GM12878 (cell line): ENCODE measurements at regions not wholly inside any gene's neighbourhood (a gene's known extent, or its start where the extent isn't known, plus 50 kb on each side); places are given as distances from the start of the nearest gene placed in this dataset.

Experiments used
- CBX5 ChIP-seq: sonication (generic); IDR thresholded peaks from 2 replicates; pipeline ENCODE4 v1.6.1; 2016; ENCODE audit warnings: low read depth, moderate library complexity, mild to moderate bottlenecking, inconsistent platforms
- CEBPB ChIP-seq, 2 experiments: fragments of 150-350 bp in 1 of 2; IDR thresholded peaks; 2 replicates each; pipeline ENCODE4 v1.6.1; 2012 to 2014; ENCODE audit warnings: low read depth in 2 of 2, low read length in 2 of 2, borderline replicate concordance in 1 of 2, inconsistent platforms in 1 of 2
- CTCF ChIP-seq, 3 experiments: IDR thresholded peaks in 2 of 3; conservative IDR thresholded peaks in 1 of 3; 2 replicates each; pipeline ENCODE4 v1.5.1; 2011; ENCODE audit warnings: low read depth in 3 of 3, low read length in 3 of 3, mild to moderate bottlenecking in 3 of 3, control low read depth in 2 of 3, moderate library complexity in 2 of 3, inconsistent platforms in 1 of 3, mixed read lengths in 1 of 3; ENCODE audit not compliant: control insufficient read depth in 2 of 3, insufficient read depth in 1 of 3; ENCODE audit errors: extremely low read depth in 1 of 3
- RFX5 ChIP-seq: IDR thresholded peaks from 2 replicates; pipeline ENCODE4 v1.6.1; 2011; ENCODE audit warnings: low read depth, low read length, improper control_type of control experiment
- USF1 ChIP-seq: IDR thresholded peaks from 2 replicates; pipeline ENCODE4 v1.6.1; 2011; ENCODE audit warnings: borderline replicate concordance, low read depth, mild to moderate bottlenecking, moderate library complexity, mixed read lengths, low read length; ENCODE audit not compliant: insufficient read depth; ENCODE audit errors: extremely low read length
- USF2 ChIP-seq: IDR thresholded peaks from 2 replicates; pipeline ENCODE4 v1.6.1; 2011; ENCODE audit warnings: low read depth, low read length, improper control_type of control experiment, borderline replicate concordance

GRCh38 chr13:47623862-47624261 is 377.2 kb downstream of the SUCLA2 start:
- TF ChIP-seq CEBPB (IDR thresholded peaks at IDR 0.05; ENCODE audit: borderline replicate concordance in 1 of 2, low read depth in 2 of 2, low read length in 2 of 2), result no peak
- no peak for TF ChIP-seq RFX5
- no peak for TF ChIP-seq USF2
- no peak for TF ChIP-seq CTCF (IDR thresholded peaks at IDR 0.05 in 2 of 3, conservative IDR thresholded peaks at IDR 0.05 in 1 of 3; ENCODE audit: control insufficient read depth in 2 of 3, extremely low read depth in 1 of 3, insufficient read depth in 1 of 3, low read depth in 3 of 3, low read length in 3 of 3)
- TF ChIP-seq USF1, result no peak
- no peak for TF ChIP-seq CBX5
